Smooth muscle cell (in vitro differentiated cells): ENCODE measurements at regions not wholly inside any gene's neighbourhood (a gene's known extent, or its start where the extent isn't known, plus 50 kb on each side); places are given as distances from the start of the nearest gene placed in this dataset.

ENCODE experiments used
- DNase-seq: peaks from one replicate; lab custom pipeline; 2025; ENCODE audit not compliant: unreplicated experiment; lab: John Stamatoyannopoulos, UW
- H2AFZ ChIP-seq: fragments of 200-600 bp; sonication (generic); 2 replicates; pipeline ENCODE4 v1.6.0; 2016; ENCODE audit warnings: antibody characterized with exemption, low read depth, mild to moderate bottlenecking
- H3F3A ChIP-seq: fragments of 200-600 bp; sonication (generic); 2 replicates; pipeline ENCODE4 v1.6.0; 2017; ENCODE audit warnings: antibody characterized with exemption, low read depth
- H3K27ac ChIP-seq: fragments of 200-600 bp; sonication (generic); 2 replicates; pipeline ENCODE4 v1.5.1; 2016; ENCODE audit warnings: low read depth, mild to moderate bottlenecking
- H3K27me3 ChIP-seq: fragments of 200-600 bp; sonication (generic); 2 replicates; pipeline ENCODE4 v1.6.1; 2016; ENCODE audit warnings: low read depth, mild to moderate bottlenecking
- H3K36me3 ChIP-seq: fragments of 200-600 bp; sonication (generic); 2 replicates; pipeline ENCODE4 v1.5.1; 2016; ENCODE audit warnings: low read depth
- H3K4me1 ChIP-seq: fragments of 200-600 bp; sonication (generic); 2 replicates; pipeline ENCODE4 v1.5.1; 2016; ENCODE audit warnings: low read depth
- H3K4me2 ChIP-seq: fragments of 200-600 bp; sonication (generic); 2 replicates; pipeline ENCODE4 v1.6.0; 2016; ENCODE audit warnings: mild to moderate bottlenecking
- H3K4me3 ChIP-seq: fragments of 200-600 bp; sonication (generic); 2 replicates; pipeline ENCODE4 v1.5.1; 2016; ENCODE audit warnings: mild to moderate bottlenecking
- H3K79me2 ChIP-seq: fragments of 200-600 bp; sonication (generic); 2 replicates; pipeline ENCODE4 v1.6.0; 2016; ENCODE audit warnings: low read depth, mild to moderate bottlenecking
- H3K9ac ChIP-seq: fragments of 200-600 bp; sonication (generic); 2 replicates; pipeline ENCODE4 v1.6.0; 2016; ENCODE audit warnings: low read depth
- H3K9me3 ChIP-seq: fragments of 200-600 bp; sonication (generic); replicated peaks from 2 replicates; pipeline ENCODE4 v1.5.1; 2016; ENCODE audit warnings: low read depth
- H4K20me1 ChIP-seq: fragments of 200-600 bp; sonication (generic); 2 replicates; pipeline ENCODE4 v1.6.0; 2016; ENCODE audit warnings: low read depth
- WGBS: methylation state at CpG from one replicate; pipeline ENCODE4 v1.1.7; 2016; ENCODE audit warnings: low lambda C conversion rate; 5-methylcytosine and 5-hydroxymethylcytosine counted together
- TF ChIP-seq, protein P1 (sequence below): fragments of 200-600 bp; sonication (generic); IDR thresholded peaks from 2 replicates; pipeline ENCODE4 v1.5.1; 2017; ENCODE audit warnings: borderline replicate concordance, mild to moderate bottlenecking, antibody characterized with exemption; ENCODE audit not compliant: insufficient read depth, poor library complexity, severe bottlenecking

DNA sequence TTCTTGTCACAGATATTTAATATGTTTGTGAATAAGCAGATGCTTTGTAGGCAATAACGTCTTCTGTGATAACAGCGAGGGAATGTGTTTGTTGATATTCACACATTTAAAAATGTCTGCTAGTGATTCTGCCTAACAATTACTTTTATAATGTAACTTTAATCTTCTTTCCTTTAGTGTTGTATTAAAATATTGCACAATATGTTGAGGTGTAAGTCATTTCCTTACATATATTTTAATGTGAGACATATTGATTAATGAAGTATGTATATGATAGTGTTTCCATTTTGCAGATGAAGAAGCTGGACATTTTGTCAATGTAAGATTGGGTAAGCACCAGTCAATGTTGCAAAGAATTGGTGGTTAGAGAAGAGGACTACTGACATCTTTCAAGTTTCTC is 324.4 kb downstream of the SLITRK1 start:
- Histone ChIP-seq H3K9me3 (no peaks in the 10 kb centered on the region), H3K79me2 (no peaks in the 10 kb centered on the region), H3K4me1 (no peaks in the 10 kb centered on the region), H4K20me1 (no peaks in the 10 kb centered on the region), H3K27me3 (no peaks in the 10 kb centered on the region), H3K27ac (no peak overlapping the region), H3K36me3 (no peaks in the 10 kb centered on the region), H2AFZ (no peak overlapping the region), H3K4me2 (no peak overlapping the region), H3K9ac (no peak overlapping the region), H3F3A (no peaks in the 10 kb centered on the region), H3K4me3 (no peak overlapping the region)
- 85% methylated on average over 2 of the region's 2 CpGs for WGBS
- no peak for DNase-seq
- TF ChIP-seq, protein P1, sequence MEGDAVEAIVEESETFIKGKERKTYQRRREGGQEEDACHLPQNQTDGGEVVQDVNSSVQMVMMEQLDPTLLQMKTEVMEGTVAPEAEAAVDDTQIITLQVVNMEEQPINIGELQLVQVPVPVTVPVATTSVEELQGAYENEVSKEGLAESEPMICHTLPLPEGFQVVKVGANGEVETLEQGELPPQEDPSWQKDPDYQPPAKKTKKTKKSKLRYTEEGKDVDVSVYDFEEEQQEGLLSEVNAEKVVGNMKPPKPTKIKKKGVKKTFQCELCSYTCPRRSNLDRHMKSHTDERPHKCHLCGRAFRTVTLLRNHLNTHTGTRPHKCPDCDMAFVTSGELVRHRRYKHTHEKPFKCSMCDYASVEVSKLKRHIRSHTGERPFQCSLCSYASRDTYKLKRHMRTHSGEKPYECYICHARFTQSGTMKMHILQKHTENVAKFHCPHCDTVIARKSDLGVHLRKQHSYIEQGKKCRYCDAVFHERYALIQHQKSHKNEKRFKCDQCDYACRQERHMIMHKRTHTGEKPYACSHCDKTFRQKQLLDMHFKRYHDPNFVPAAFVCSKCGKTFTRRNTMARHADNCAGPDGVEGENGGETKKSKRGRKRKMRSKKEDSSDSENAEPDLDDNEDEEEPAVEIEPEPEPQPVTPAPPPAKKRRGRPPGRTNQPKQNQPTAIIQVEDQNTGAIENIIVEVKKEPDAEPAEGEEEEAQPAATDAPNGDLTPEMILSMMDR: no peak

DNA sequence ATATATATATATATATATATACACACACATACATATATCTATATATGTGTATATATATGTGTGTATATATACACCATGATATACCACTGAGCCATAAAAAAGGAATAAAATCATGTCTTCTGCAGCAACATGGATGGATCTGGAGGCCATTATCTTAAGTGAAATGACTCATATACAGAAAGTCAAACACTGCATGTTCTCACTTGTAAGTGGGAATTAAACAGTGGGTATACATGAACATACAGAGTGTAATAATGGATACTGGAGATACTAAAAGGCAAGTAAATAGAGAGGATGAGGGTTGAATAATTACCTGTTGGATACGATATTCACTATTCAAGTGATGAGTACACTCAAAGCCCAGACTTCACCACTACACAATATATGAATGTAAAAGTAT is 332.6 kb downstream of the SLITRK1 start:
- Histone ChIP-seq H3K27me3 (no peaks in the 10 kb centered on the region), H3K4me3 (no peak overlapping the region), H3K27ac (no peak overlapping the region), H4K20me1 (no peaks in the 10 kb centered on the region), H3K4me2 (no peak overlapping the region), H3K9me3 (no peaks in the 10 kb centered on the region), H3K36me3 (no peaks in the 10 kb centered on the region), H3F3A (no peaks in the 10 kb centered on the region), H3K4me1 (no peaks in the 10 kb centered on the region), H3K9ac (no peak overlapping the region), H3K79me2 (no peaks in the 10 kb centered on the region), H2AFZ (no peak overlapping the region)
- WGBS: 81% methylated on average over 1 of the region's 1 CpG
- DNase-seq: no peak
- TF ChIP-seq, protein P1: no peak

DNA sequence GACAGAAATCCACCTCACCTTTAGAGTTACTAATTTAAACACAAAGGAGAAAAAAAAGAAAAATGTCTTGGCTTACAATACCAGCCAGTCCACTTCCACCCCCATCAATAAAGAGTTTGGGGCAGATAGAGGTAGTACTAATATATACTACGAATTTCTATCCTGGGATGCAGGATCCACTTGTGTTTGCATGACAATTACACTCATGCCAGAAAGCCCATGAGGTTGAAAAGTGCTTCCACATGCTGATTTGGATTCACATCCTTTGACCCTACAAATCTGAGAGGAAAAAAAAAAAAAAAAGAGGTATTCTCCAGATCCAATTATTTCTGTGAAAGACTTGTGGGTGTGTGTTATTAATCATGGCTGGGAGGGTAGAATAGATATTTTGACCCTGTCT is 335.2 kb downstream of the SLITRK1 start:
- no peak overlapping the region for H3K4me2 ChIP-seq
- H3F3A ChIP-seq: no peaks in the 10 kb centered on the region
- 65% methylated on average over 1 of the region's 1 CpG for WGBS
- no peak overlapping the region for H2AFZ ChIP-seq
- H4K20me1 ChIP-seq: no peaks in the 10 kb centered on the region
- H3K9me3 ChIP-seq: no peaks in the 10 kb centered on the region
- H3K27ac ChIP-seq: no peak overlapping the region
- TF ChIP-seq, protein P1: no peak
- H3K9ac ChIP-seq: no peak overlapping the region
- DNase-seq: no peak
- no peaks in the 10 kb centered on the region for H3K79me2 ChIP-seq
- no peaks in the 10 kb centered on the region for H3K27me3 ChIP-seq
- H3K4me3 ChIP-seq: no peak overlapping the region
- H3K36me3 ChIP-seq: no peaks in the 10 kb centered on the region
- H3K4me1 ChIP-seq: no peaks in the 10 kb centered on the region

DNA sequence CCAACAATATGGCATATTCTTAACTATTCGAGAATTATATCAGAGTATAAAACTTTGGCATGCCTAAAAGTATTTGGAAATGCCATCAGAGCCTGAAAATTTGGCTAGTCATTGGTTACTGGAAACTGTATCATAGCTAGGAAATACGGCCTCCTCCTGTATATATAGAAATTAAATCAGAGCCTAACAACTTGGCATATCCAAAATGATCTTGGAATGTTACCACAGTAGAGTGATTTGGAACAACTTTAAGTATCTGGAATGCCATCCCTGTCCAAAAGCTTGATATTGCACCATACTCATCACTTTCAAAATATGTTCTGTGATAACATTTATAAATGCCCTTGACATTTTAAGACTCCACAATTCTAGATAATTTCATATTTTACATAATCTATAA is 335.8 kb downstream of the SLITRK1 start:
- no peak for DNase-seq
- Histone ChIP-seq H4K20me1 (no peaks in the 10 kb centered on the region), H3K36me3 (no peaks in the 10 kb centered on the region), H3F3A (no peaks in the 10 kb centered on the region), H3K79me2 (no peaks in the 10 kb centered on the region), H3K9me3 (no peaks in the 10 kb centered on the region), H3K4me2 (no peak overlapping the region), H3K27ac (no peak overlapping the region), H3K4me1 (no peaks in the 10 kb centered on the region), H3K27me3 (no peaks in the 10 kb centered on the region), H3K4me3 (no peak overlapping the region), H2AFZ (no peak overlapping the region), H3K9ac (no peak overlapping the region)
- TF ChIP-seq, protein P1: no peak
- WGBS: 88% methylated on average over 2 of the region's 2 CpGs
